AG04449 (cell line): ENCODE measurements at regions not wholly inside any gene's neighbourhood (a gene's known extent, or its start where the extent isn't known, plus 50 kb on each side); places are given as distances from the start of the nearest gene placed in this dataset.

Experiments used
- CTCF ChIA-PET: fragments of 350-600 bp; formaldehyde crosslinking; extraction: SDS; loops from one replicate; lab custom pipeline; 2021; ENCODE audit warnings: antibody characterized with exemption; lab: Yijun Ruan, JAX
- POLR2A ChIA-PET: fragments of 400-600, 350-600 bp; formaldehyde crosslinking; extraction: SDS; loops from one replicate; lab custom pipeline; 2020; ENCODE audit warnings: antibody characterized with exemption, inconsistent platforms; lab: Yijun Ruan, JAX
- DNase-seq: peaks from one replicate; pipeline ENCODE4 v3.0.0-alpha.2; 2010; ENCODE audit warnings: low read depth, low spot score
- H3K4me3 ChIP-seq: 2 replicates; pipeline ENCODE4 v1.5.1; 2011; ENCODE audit warnings: low read depth, mild to moderate bottlenecking, control low read depth, low read length
- CTCF ChIP-seq: IDR thresholded peaks from one replicate; pipeline ENCODE4 v1.5.1; 2011; ENCODE audit warnings: mild to moderate bottlenecking, moderate library complexity, low read length, control low read depth, inconsistent platforms; ENCODE audit not compliant: insufficient read depth; ENCODE audit errors: missing control alignments

- no peak for TF ChIP-seq CTCF
- ChIA-PET POLR2A (no interaction called here), CTCF (interaction anchor here (1.2 to 2.7 kb wide), 2 partner anchors 12 to 15 kb away, joined by 3 to 11 read pairs; no protein-coding TSS in a partner anchor)
- no peak for DNase-seq
- no peak overlapping the region for H3K4me3 ChIP-seq
Measured at GRCh38 chr18:51622702-51623101, 425.2 kb upstream of the MEX3C start.

GRCh38 chr18:51623653-51624052 lies 426.2 kb upstream of the MEX3C start:
- H3K4me3 ChIP-seq = no peak overlapping the region
- DNase-seq = no peak
- TF ChIP-seq CTCF = no peak
- ChIA-PET POLR2A (no interaction called here), CTCF (interaction anchor here (1.2 kb wide), 1 partner anchor 16 kb away, joined by 3 read pairs; no protein-coding TSS in a partner anchor)

- no peak for TF ChIP-seq CTCF
- no peak for DNase-seq
- ChIA-PET POLR2A (no interaction called here), CTCF (interaction anchor here (0.7 to 2.4 kb wide), 2 partner anchors 10 to 15 kb away, joined by 3 to 13 read pairs; no protein-coding TSS in a partner anchor)
- no peak overlapping the region for H3K4me3 ChIP-seq
Measured at GRCh38 chr18:51630706-51631105, 433.2 kb upstream of the MEX3C start.

GRCh38 chr18:51637881-51638280 lies 440.4 kb upstream of the MEX3C start:
- no peak for TF ChIP-seq CTCF
- no peak overlapping the region for H3K4me3 ChIP-seq
- DNase-seq = no peak
- CTCF ChIA-PET = no interaction called here
- POLR2A ChIA-PET = no interaction called here

GRCh38 chr18:51639541-51639940 lies 442.1 kb upstream of the MEX3C start:
- ChIA-PET POLR2A (no interaction called here), CTCF (interaction anchor here (1.0 kb wide), 1 partner anchor 18 kb away, joined by 3 read pairs; no protein-coding TSS in a partner anchor)
- no peak for TF ChIP-seq CTCF

GRCh38 chr18:51643483-51643882 lies 446.0 kb upstream of the MEX3C start:
- ChIA-PET POLR2A (no interaction called here), CTCF (no interaction called here)
- no peak for TF ChIP-seq CTCF
- no peak overlapping the region for H3K4me3 ChIP-seq
- DNase-seq = no peak

More at GRCh38 chr18:51639541-51639940, 442.1 kb upstream of the MEX3C start:
- DNase-seq = no peak
- no peak overlapping the region for H3K4me3 ChIP-seq
